A549 (cell line): ENCODE measurements at regions not wholly inside any gene's neighbourhood (a gene's known extent, or its start where the extent isn't known, plus 50 kb on each side); places are given as distances from the start of the nearest gene placed in this dataset.

Experiments
- ATAC-seq, 2 experiments: fragments of 200-7000 bp in 1 of 2; fragments of >200 bp in 1 of 2; cut with Nextera tagmentation in 1 of 2; cut with Tn5 transposase in 1 of 2; 3 replicates each; pipeline versions ENCODE4 v1.8.0 to v1.9.1; 2018 to 2020; ENCODE audit warnings: mild to moderate bottlenecking in 1 of 2, moderate library complexity in 1 of 2
- CTCF ChIA-PET: fragments of 300-600 bp; sonication (Branson Sonifier 250); formaldehyde crosslinking; extraction: SDS; loops from one replicate; lab custom pipeline; 2021; ENCODE audit warnings: antibody characterized with exemption, inconsistent platforms; lab: Yijun Ruan, JAX
- POLR2A ChIA-PET: fragments of 350-600 bp; formaldehyde crosslinking; extraction: SDS; loops from one replicate; lab custom pipeline; 2021; ENCODE audit warnings: antibody characterized with exemption, inconsistent platforms; lab: Yijun Ruan, JAX
- DNase-seq, 2 experiments: peaks; one replicate each; pipeline versions ENCODE4 v3.0.0 to v3.0.0-alpha.2; 2011 to 2016; ENCODE audit warnings: low read depth in 1 of 2, low spot score in 1 of 2
- FAIRE-seq: peaks from 2 replicates; lab custom pipeline; 2011; peaks lifted over from hg19 to GRCh38; lab: Jason Lieb, UNC
- H3K27ac ChIP-seq, 2 experiments: fragments of >200 bp; sonication (Bioruptor Twin); formaldehyde crosslinking; 3 replicates each; pipeline ENCODE4 v1.5.1; 2016 to 2017
- H3K4me1 ChIP-seq: fragments of >200 bp; sonication (Bioruptor Twin); formaldehyde crosslinking; 3 replicates; pipeline ENCODE4 v1.6.1; 2016
- H3K4me2 ChIP-seq: fragments of >200 bp; sonication (Bioruptor Twin); formaldehyde crosslinking; 3 replicates; pipeline ENCODE4 v1.6.1; 2016
- H3K4me3 ChIP-seq: fragments of >200 bp; sonication (Bioruptor Twin); formaldehyde crosslinking; 3 replicates; pipeline ENCODE4 v1.5.1; 2016
- H3K9me3 ChIP-seq: fragments of >200 bp; sonication (Bioruptor Twin); formaldehyde crosslinking; 3 replicates; pipeline ENCODE4 v1.6.1; 2016
- BHLHE40 ChIP-seq: IDR thresholded peaks from 2 replicates; pipeline ENCODE4 v1.6.1; 2012; ENCODE audit warnings: low read depth, low read length, inconsistent platforms
- CHD2 ChIP-seq: fragments of 150-350 bp; IDR thresholded peaks from 2 replicates; pipeline ENCODE4 v1.6.1; 2014; ENCODE audit warnings: low read length; ENCODE audit not compliant: partially characterized antibody
- CHD4 ChIP-seq: fragments of 200-600 bp; sonication (generic); IDR thresholded peaks from 2 replicates; pipeline ENCODE4 v1.6.1; 2016; ENCODE audit warnings: antibody characterized with exemption, mild to moderate bottlenecking, borderline replicate concordance
- EHF ChIP-seq: fragments of 250-450 bp; sonication (Bioruptor Pico); IDR thresholded peaks from 2 replicates; pipeline ENCODE4 v1.5.0; 2020; ENCODE audit warnings: mild to moderate bottlenecking
- EHMT2 ChIP-seq: fragments of 200-600 bp; sonication (generic); IDR thresholded peaks from 2 replicates; pipeline ENCODE4 v1.6.1; 2016; ENCODE audit warnings: antibody characterized with exemption, low read depth, mild to moderate bottlenecking, moderate library complexity
- ELK1 ChIP-seq: fragments of 150-350 bp; IDR thresholded peaks from 2 replicates; pipeline ENCODE4 v1.6.1; 2014; ENCODE audit warnings: low read depth, mild to moderate bottlenecking, low read length
- FOSL2 ChIP-seq, 2 experiments: fragments of 450-650 bp in 1 of 2; fragments of >200 bp in 1 of 2; sonication (Bioruptor Twin) in 1 of 2; formaldehyde crosslinking; IDR thresholded peaks; 2 replicates each; pipeline versions ENCODE4 v1.5.0 to v1.6.1; 2016 to 2020; ENCODE audit warnings: mild to moderate bottlenecking in 1 of 2, moderate library complexity in 1 of 2
- HDAC2 ChIP-seq: fragments of 200-600 bp; sonication (generic); IDR thresholded peaks from 2 replicates; pipeline ENCODE4 v1.6.1; 2016
- HOXA7 ChIP-seq: fragments of 250-450 bp; sonication (Bioruptor Pico); IDR thresholded peaks from 2 replicates; pipeline ENCODE4 v1.5.0; 2020; ENCODE audit warnings: mild to moderate bottlenecking, moderate library complexity
- JUN ChIP-seq, 2 experiments: fragments of >200 bp; sonication (Bioruptor Twin); formaldehyde crosslinking; IDR thresholded peaks; 2 replicates in 1 of 2; 3 replicates in 1 of 2; pipeline ENCODE4 v1.6.1; 2016 to 2017
- JUNB ChIP-seq: fragments of >200 bp; sonication (Bioruptor Twin); formaldehyde crosslinking; IDR thresholded peaks from 2 replicates; pipeline ENCODE4 v1.6.1; 2016
- KDM1A ChIP-seq: fragments of 200-600 bp; sonication (generic); IDR thresholded peaks from 2 replicates; pipeline ENCODE4 v1.6.1; 2016; ENCODE audit warnings: low read depth, mild to moderate bottlenecking
- KDM5A ChIP-seq: fragments of 200-600 bp; sonication (generic); IDR thresholded peaks from 2 replicates; pipeline ENCODE4 v1.6.1; 2016; ENCODE audit warnings: antibody characterized with exemption, mild to moderate bottlenecking
- MAZ ChIP-seq: fragments of 150-350 bp; IDR thresholded peaks from 2 replicates; pipeline ENCODE4 v1.6.1; 2014; ENCODE audit warnings: antibody characterized with exemption, low read depth, low read length, borderline replicate concordance
- NFE2L2 ChIP-seq: fragments of 150-350 bp; conservative IDR thresholded peaks from 2 replicates; pipeline ENCODE4 v1.6.1; 2014; ENCODE audit warnings: low read length
- NPAS2 ChIP-seq: fragments of 250-450 bp; sonication (Bioruptor Pico); IDR thresholded peaks from 2 replicates; pipeline ENCODE4 v1.8.0; 2022; ENCODE audit warnings: mild to moderate bottlenecking, moderate library complexity, borderline replicate concordance
- PHF8 ChIP-seq: fragments of 200-600 bp; sonication (generic); IDR thresholded peaks from 2 replicates; pipeline ENCODE4 v1.6.1; 2016; ENCODE audit warnings: low read depth, mild to moderate bottlenecking, antibody characterized with exemption, moderate library complexity, borderline replicate concordance
- RAD21 ChIP-seq, 2 experiments: fragments of >200 bp in 1 of 2; sonication (Bioruptor Twin) in 1 of 2; formaldehyde crosslinking in 1 of 2; IDR thresholded peaks in 1 of 2; conservative IDR thresholded peaks in 1 of 2; 2 replicates in 1 of 2; 3 replicates in 1 of 2; pipeline ENCODE4 v1.6.1; 2012 to 2018; ENCODE audit warnings: inconsistent platforms in 1 of 2
- RARB ChIP-seq: fragments of 250-450 bp; sonication (Bioruptor Pico); IDR thresholded peaks from 2 replicates; pipeline ENCODE4 v1.8.0; 2021; ENCODE audit warnings: mild to moderate bottlenecking, moderate library complexity
- RNF2 ChIP-seq: fragments of 200-600 bp; sonication (generic); IDR thresholded peaks from 2 replicates; pipeline ENCODE4 v1.6.1; 2016; ENCODE audit warnings: low read depth, mild to moderate bottlenecking, antibody characterized with exemption, moderate library complexity, borderline replicate concordance
- SMC3 ChIP-seq: fragments of >200 bp; sonication (Bioruptor Twin); formaldehyde crosslinking; IDR thresholded peaks from 3 replicates; pipeline ENCODE4 v1.6.1; 2018; ENCODE audit warnings: inconsistent platforms
- TFCP2L1 ChIP-seq: fragments of 250-450 bp; sonication (Bioruptor Pico); IDR thresholded peaks from 2 replicates; pipeline ENCODE4 v1.5.0; 2021; ENCODE audit warnings: mild to moderate bottlenecking
- ZNF302 ChIP-seq: fragments of 250-450 bp; sonication (Bioruptor Pico); IDR thresholded peaks from 2 replicates; pipeline ENCODE4 v1.9.0; 2021; ENCODE audit warnings: inconsistent platforms, mild to moderate bottlenecking, moderate library complexity
- WGBS: methylation state at CpG from one replicate; pipeline ENCODE4 v1.1.6; 2017; ENCODE audit errors: missing lambda C conversion rate; 5-methylcytosine and 5-hydroxymethylcytosine counted together
- TF ChIP-seq, protein P1 (sequence below): fragments of 250-450 bp; sonication (Bioruptor Pico); IDR thresholded peaks from 2 replicates; pipeline ENCODE4 v1.5.0; 2020; ENCODE audit warnings: low read depth, mild to moderate bottlenecking, moderate library complexity
- TF ChIP-seq, protein P2 (sequence below): IDR thresholded peaks from 2 replicates; pipeline ENCODE4 v1.6.1; 2012
- TF ChIP-seq, protein P3 (sequence below): IDR thresholded peaks from 2 replicates; pipeline ENCODE4 v1.6.1; 2012; ENCODE audit warnings: low read depth, borderline replicate concordance
- TF ChIP-seq, protein P4 (sequence below): fragments of >200 bp; sonication (Bioruptor Twin); formaldehyde crosslinking; IDR thresholded peaks from 3 replicates; pipeline ENCODE4 v1.6.1; 2016
- TF ChIP-seq, protein P5 (sequence below): fragments of 450-650 bp; IDR thresholded peaks from 2 replicates; pipeline ENCODE4 v1.6.1; 2014; ENCODE audit warnings: antibody characterized with exemption

DNA sequence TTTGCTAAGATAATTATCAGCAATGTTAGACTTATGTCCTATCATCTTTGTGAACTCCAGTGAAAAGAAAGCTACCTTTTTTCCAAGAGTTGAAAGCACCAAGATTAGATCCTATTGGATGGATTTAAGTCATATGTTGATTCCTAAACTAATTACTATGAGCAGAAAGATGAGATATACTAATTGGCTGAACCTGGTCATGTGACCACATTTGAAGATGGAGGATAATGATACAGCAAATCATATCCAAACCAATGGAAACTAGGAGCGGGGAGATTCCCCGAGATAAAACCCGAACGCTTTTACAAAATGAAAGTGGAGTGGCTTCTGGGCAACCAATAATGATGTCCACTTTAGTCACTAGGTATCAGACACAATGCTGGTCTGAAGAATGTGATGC is 1060.2 kb upstream of the EEF2KMT start:
- Histone ChIP-seq H3K4me1 (no peaks in the 10 kb centered on the region), H3K4me2 (no peak overlapping the region), H3K9me3 (no peaks in the 10 kb centered on the region), H3K4me3 (no peak overlapping the region), H3K27ac (no peak overlapping the region)
- no peak for TF ChIP-seq ZNF302
- TF ChIP-seq, protein P1, sequence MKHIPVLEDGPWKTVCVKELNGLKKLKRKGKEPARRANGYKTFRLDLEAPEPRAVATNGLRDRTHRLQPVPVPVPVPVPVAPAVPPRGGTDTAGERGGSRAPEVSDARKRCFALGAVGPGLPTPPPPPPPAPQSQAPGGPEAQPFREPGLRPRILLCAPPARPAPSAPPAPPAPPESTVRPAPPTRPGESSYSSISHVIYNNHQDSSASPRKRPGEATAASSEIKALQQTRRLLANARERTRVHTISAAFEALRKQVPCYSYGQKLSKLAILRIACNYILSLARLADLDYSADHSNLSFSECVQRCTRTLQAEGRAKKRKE (CRISPR knock-in tag) = no peak
- DNase-seq (no peak), ATAC-seq (no peak), FAIRE-seq (no peak)
- 56% methylated on average over 4 of the region's 4 CpGs for WGBS
- CTCF ChIA-PET = interaction anchor here (0.8 kb wide), 1 partner anchor 502 kb away, joined by 4 read pairs; no protein-coding TSS in a partner anchor
- POLR2A ChIA-PET = no interaction called here

DNA sequence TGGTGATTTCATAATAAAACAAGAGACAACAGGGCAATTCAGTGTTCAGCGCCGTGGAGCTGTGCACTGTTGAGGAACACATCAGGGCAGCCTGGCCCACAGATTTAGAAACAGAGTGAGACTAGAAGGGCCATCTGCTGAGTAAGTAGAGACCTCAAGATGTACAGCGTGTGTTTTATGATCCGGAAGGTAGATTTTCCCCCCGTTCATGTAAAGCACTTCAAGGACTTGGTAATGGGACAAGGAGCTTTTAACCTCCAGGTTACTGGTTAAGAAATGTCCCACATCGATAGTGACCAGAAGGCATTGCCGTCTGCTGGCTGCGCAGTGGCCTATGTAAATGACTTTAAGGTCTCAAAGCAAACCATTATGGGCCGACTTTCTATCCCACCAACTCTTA is 1057.7 kb upstream of the EEF2KMT start:
- Histone ChIP-seq H3K4me1 (no peaks in the 10 kb centered on the region), H3K9me3 (no peaks in the 10 kb centered on the region), H3K4me3 (no peak overlapping the region), H3K4me2 (no peak overlapping the region), H3K27ac (no peak overlapping the region)
- no peak for DNase-seq
- no peak for FAIRE-seq
- ChIA-PET POLR2A (no interaction called here), CTCF (no interaction called here)
- no peak for ATAC-seq
- WGBS = 21% methylated on average over 9 of the region's 9 CpGs
- no peak for TF ChIP-seq RNF2
- no peak for TF ChIP-seq FOSL2 (IDR thresholded peaks at IDR 0.05)
- no peak for TF ChIP-seq FOSL2 (CRISPR knock-in tag; IDR thresholded peaks at IDR 0.05)
- TF ChIP-seq HOXA7 (CRISPR knock-in tag) = no peak
- no peak for TF ChIP-seq BHLHE40
- TF ChIP-seq HDAC2 = no peak
- TF ChIP-seq NFE2L2 = no peak
- no peak for TF ChIP-seq CHD2
- TF ChIP-seq MAZ = no peak
- no peak for TF ChIP-seq ELK1
- no peak for TF ChIP-seq JUN (IDR thresholded peaks at IDR 0.05)
- no peak for TF ChIP-seq PHF8
- TF ChIP-seq EHMT2 = no peak
- TF ChIP-seq, protein P2, sequence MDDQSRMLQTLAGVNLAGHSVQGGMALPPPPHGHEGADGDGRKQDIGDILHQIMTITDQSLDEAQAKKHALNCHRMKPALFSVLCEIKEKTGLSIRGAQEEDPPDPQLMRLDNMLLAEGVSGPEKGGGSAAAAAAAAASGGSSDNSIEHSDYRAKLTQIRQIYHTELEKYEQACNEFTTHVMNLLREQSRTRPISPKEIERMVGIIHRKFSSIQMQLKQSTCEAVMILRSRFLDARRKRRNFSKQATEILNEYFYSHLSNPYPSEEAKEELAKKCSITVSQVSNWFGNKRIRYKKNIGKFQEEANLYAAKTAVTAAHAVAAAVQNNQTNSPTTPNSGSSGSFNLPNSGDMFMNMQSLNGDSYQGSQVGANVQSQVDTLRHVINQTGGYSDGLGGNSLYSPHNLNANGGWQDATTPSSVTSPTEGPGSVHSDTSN = no peak
- TF ChIP-seq JUNB = no peak
- TF ChIP-seq, all 56 proteins: peak for 0

DNA sequence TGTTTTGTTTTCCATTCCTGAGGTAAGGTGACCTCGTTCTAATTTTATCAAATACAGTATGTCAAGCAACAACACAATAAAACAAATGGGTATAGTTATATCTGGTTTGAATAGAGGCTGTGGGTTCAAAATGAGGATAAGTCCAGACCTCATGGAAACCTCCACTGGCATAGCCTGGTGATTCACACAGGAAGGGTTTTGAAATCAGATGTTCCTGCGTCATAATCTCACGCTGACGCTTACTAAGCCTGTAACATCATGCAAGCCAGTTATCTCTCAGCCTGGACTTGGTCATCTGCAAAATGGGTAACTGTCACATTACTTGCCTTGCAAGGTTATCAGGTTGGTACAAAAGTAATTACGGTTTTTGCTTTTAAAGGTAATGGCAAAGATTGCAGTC is 1056.3 kb upstream of the EEF2KMT start:
- Histone ChIP-seq H3K4me2 (no peak overlapping the region), H3K27ac (no peak overlapping the region), H3K4me1 (no peaks in the 10 kb centered on the region), H3K4me3 (no peak overlapping the region), H3K9me3 (no peaks in the 10 kb centered on the region)
- ATAC-seq = no peak
- no peak for FAIRE-seq
- CTCF ChIA-PET = no interaction called here
- POLR2A ChIA-PET = no interaction called here
- 29% methylated on average over 5 of the region's 5 CpGs for WGBS
- DNase-seq = no peak
- no peak for TF ChIP-seq TFCP2L1
- TF ChIP-seq, protein P3, sequence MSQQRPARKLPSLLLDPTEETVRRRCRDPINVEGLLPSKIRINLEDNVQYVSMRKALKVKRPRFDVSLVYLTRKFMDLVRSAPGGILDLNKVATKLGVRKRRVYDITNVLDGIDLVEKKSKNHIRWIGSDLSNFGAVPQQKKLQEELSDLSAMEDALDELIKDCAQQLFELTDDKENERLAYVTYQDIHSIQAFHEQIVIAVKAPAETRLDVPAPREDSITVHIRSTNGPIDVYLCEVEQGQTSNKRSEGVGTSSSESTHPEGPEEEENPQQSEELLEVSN = no peak
- TF ChIP-seq NPAS2 (CRISPR knock-in tag) = no peak
- TF ChIP-seq, protein P1 (CRISPR knock-in tag) = no peak
- no peak for TF ChIP-seq HDAC2
- TF ChIP-seq RNF2 = no peak
- TF ChIP-seq, protein P4, sequence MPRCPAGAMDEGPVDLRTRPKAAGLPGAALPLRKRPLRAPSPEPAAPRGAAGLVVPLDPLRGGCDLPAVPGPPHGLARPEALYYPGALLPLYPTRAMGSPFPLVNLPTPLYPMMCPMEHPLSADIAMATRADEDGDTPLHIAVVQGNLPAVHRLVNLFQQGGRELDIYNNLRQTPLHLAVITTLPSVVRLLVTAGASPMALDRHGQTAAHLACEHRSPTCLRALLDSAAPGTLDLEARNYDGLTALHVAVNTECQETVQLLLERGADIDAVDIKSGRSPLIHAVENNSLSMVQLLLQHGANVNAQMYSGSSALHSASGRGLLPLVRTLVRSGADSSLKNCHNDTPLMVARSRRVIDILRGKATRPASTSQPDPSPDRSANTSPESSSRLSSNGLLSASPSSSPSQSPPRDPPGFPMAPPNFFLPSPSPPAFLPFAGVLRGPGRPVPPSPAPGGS = no peak
- no peak for TF ChIP-seq RAD21 (conservative IDR thresholded peaks at IDR 0.05 in 1 of 2, IDR thresholded peaks at IDR 0.05 in 1 of 2)
- TF ChIP-seq, protein P5, sequence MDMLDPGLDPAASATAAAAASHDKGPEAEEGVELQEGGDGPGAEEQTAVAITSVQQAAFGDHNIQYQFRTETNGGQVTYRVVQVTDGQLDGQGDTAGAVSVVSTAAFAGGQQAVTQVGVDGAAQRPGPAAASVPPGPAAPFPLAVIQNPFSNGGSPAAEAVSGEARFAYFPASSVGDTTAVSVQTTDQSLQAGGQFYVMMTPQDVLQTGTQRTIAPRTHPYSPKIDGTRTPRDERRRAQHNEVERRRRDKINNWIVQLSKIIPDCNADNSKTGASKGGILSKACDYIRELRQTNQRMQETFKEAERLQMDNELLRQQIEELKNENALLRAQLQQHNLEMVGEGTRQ = no peak
- TF ChIP-seq EHMT2 = no peak
- no peak for TF ChIP-seq RARB (CRISPR knock-in tag)
- TF ChIP-seq JUNB = no peak
- no peak for TF ChIP-seq MAZ
- TF ChIP-seq KDM1A = no peak
- TF ChIP-seq CHD2 = no peak
- TF ChIP-seq KDM5A = no peak
- TF ChIP-seq CHD4 = no peak
- no peak for TF ChIP-seq SMC3
- no peak for TF ChIP-seq EHF (CRISPR knock-in tag)
